GM12801 (cell line): ENCODE measurements at regions not wholly inside any gene's neighbourhood (a gene's known extent, or its start where the extent isn't known, plus 50 kb on each side); places are given as distances from the start of the nearest gene placed in this dataset.

ENCODE experiments used
- CTCF ChIP-seq: IDR thresholded peaks from one replicate; pipeline ENCODE4 v1.5.1; 2011; ENCODE audit warnings: control low read depth; ENCODE audit not compliant: insufficient read length; ENCODE audit errors: extremely low read depth

GRCh38 chr7:96614154-96614867 is 95.3 kb downstream of the SEM1 start:
- no peak for TF ChIP-seq CTCF

DNA sequence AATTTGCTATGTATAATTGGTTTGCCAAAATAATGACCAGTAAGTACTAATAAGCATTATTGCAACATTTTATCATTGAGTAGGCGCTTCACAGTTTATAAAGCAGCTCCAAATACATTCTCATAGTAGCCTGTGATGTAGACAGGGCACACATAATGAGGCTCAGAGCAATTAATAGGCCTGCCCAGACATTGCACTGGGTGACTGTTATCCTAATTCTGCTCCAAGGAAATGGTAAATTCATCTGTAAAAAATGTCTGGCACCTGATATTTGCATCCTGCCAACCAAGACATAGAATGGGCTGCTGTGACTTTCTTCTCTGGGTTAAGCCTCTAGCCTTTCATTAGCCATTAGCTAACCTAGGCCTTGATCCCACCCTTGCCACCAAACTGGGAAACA is 97.6 kb downstream of the SEM1 start:
- TF ChIP-seq CTCF, result no peak

GRCh38 chr7:96605045-96605716 is 104.5 kb downstream of the SEM1 start:
- no peak for TF ChIP-seq CTCF

GRCh38 chr7:96599288-96599936 is 110.2 kb downstream of the SEM1 start:
- no peak for TF ChIP-seq CTCF

DNA sequence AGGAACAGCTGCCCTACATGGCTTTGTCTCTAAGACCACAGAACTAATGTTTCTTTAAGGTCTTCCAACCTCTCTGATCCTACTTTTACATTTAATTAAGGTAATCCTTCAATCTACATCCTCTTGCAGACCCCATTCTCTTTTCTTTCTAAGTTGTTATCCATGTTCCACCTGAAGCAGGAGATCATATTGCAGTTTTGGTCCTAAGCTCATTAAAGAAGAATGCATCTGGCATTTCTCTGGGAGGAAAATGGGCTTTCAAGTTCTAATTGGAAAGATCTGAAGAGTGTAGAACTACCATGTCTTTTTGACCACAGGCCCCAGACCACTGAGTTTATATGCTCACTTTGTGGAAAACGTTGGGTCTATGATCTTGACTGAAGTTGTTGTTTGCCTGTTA is 111.2 kb downstream of the SEM1 start:
- no peak for TF ChIP-seq CTCF

GRCh38 chr7:96596120-96596826 is 113.4 kb downstream of the SEM1 start:
- no peak for TF ChIP-seq CTCF

DNA sequence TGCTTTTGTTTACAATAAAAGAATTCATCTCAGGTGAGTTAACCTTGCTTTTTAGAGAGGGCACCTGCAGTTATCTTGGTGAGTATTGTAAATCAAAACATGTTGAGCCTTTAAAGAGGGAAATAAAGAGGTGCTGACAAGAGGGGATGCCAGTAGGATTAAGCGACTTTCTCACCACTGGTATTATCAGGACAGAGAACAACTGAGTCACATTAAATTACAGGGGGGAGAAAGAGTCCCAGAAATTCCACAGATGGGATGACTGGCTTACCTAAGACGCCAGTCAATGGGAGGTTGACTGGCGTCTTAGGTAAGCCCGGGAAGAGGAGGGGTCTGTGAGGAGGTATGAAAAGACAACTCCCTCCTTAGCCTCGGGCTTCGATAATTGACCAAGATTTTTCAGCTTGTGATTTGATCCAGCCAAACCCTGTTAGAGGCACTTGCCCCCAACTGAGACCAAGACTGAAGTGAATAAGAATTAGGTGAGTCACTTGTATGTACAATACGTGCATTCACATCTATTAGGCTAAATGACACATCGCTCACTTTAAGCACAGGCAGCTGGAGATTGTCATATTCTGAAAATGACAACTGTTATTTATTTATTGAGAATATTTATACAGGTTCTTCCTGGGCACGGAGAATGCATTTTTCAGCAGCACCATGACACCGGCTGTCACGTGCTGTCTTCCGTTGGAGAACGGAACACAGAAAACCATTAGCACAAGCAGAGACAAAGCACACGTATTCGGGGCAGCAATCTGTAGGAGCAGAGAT is 117.6 kb downstream of the SEM1 start:
- no peak for TF ChIP-seq CTCF
